GM21723 (cell line): ENCODE measurements at regions not wholly inside any gene's neighbourhood (a gene's known extent, or its start where the extent isn't known, plus 50 kb on each side); places are given as distances from the start of the nearest gene placed in this dataset.
A peak's percentile ranks its signal among the peaks of the same experiment; 100 is the strongest.
"Not testable (repeated sequence)": the region's sequence is repeated elsewhere in the genome, so short reads cannot be mapped to it uniquely, and the experiment has no call there.

Experiments used
- ATAC-seq: cut with Tn5 transposase; IDR thresholded peaks from one replicate; pipeline ENCODE4 v1.9.1; 2021; ENCODE audit warnings: mild to moderate bottlenecking, moderate library complexity; ENCODE audit not compliant: unreplicated experiment

GRCh38 chr1:221023482-221023881, 144.2 kb downstream of the HLX start:
- no peak for ATAC-seq

GRCh38 chr1:221025501-221025900, 146.3 kb downstream of the HLX start:
- no peak for ATAC-seq

- ATAC-seq: no peak
Measured at GRCh38 chr1:221025956-221026355, 146.7 kb downstream of the HLX start.

GRCh38 chr1:221029981-221030649, 150.9 kb downstream of the HLX start:
- no peak for ATAC-seq

- no peak for ATAC-seq
Measured at GRCh38 chr1:221030990-221031389, 151.7 kb downstream of the HLX start.

DNA sequence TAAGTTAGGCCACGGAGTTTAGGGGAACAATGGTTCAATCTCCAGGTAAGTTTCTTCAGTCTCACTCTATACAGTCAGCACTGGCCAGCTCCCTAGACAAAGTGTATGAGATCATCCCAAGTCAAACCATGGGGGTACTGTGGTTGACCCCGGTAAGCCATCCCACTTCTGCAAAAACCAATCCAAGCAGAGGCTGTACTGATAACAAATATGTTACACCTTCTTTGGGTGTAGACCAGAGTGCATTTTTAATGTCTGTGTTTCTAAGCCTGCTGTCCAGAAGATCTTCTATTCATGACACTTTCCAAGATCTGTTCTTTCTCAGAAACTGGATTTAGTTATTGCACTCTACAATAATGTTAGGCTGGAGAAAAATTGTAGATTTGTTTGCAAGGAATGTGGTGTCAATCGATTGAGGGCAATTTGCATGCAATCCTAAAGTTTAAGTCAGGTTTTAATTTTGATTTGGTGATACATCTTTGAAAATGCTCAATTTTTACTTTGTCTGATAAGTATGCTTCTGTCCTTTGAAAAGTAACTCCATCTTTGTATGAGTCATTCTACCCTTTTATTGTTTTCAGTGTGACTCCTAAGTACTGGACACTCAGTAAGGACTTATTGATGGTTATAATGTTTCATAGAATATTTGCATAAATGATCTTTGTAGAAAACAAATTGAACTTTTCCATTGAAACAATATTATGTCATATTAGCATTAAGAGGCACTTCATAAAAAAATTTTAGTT, 152.4 kb downstream of the HLX start:
- no peak for ATAC-seq

- no peak for ATAC-seq
Measured at GRCh38 chr1:221032204-221032585, 153.0 kb downstream of the HLX start.

DNA sequence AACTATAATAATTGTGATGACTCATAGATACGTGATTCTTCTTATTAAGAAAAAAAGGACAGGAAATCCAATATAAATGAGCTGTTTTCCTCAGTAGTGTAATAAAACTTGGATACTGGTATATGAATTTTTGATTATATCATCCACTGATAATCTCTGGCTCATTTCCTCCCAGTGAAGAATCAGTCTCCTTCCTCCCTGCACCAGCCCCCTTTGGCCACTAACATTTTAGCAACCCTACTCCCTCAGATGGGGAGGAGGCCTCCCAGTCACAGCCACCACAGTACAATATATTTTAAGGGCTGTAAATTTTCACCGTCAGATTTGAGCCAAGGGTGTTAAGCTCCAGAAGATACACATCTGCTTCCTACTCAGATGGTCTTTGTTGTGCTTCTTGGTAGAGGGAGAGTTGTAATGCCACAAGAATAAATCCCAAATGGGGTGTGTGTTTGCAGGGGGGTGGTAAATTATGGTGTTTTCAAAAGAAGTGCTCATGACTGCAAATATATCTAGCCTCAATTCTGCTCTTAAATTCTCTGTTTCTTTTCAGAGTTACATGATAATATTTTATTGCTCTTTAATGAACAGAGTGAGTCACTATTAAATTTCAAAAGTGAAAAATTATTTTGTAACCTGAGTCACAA, 153.5 kb downstream of the HLX start:
- no peak for ATAC-seq

- ATAC-seq: no peak
Measured at GRCh38 chr1:221035662-221036153, 156.5 kb downstream of the HLX start.

DNA sequence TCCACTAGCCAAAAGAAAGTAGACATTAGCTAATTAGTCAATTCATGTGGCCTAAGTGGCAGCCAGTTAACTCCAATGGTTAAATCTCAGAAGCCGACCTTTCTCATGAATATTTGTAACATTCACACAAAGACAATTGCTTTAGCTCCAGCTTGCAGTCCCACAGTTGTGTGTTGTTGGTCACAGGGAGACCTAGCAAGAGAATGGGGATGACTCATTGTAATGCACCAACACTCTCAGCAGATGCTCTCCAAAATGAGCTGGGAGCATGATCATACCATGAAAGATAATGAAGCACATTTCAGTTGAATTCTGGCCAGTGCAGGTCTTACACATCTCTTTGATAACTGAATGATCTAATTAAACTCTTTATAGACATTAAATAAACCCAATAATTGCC, 160.4 kb downstream of the HLX start:
- no peak for ATAC-seq

GRCh38 chr1:221040101-221040500, 160.9 kb downstream of the HLX start:
- no peak for ATAC-seq

DNA sequence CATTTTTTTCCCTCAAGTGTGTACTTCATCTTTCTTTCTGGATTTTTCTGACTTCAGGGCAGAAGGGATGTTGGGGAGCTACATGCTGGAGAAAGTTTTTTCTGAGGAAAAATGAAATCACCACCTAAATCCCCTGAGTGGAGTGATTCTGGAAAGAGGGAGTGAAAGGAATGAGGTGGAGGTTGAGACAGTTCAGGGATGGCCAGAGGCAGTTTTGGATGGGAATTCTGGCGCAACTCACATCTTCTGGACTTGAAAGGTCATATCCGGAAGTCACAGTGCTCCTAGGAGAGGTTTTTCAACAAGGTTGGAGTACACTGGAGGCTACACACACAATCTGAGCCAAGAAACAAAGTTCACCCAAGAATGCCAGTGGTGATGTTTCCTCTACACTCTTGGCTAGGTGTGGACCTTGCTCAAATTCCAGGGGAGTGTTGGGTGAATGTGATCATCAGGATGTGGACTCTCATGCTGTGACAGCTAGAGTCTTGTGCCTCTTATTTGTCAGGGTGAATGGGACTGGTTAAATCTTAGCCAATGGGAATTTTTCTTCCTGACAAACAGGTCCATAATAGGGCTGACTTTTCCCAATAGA, 161.5 kb downstream of the HLX start:
- no peak for ATAC-seq

GRCh38 chr1:221044538-221044937, 165.3 kb downstream of the HLX start:
- ATAC-seq: no peak

DNA sequence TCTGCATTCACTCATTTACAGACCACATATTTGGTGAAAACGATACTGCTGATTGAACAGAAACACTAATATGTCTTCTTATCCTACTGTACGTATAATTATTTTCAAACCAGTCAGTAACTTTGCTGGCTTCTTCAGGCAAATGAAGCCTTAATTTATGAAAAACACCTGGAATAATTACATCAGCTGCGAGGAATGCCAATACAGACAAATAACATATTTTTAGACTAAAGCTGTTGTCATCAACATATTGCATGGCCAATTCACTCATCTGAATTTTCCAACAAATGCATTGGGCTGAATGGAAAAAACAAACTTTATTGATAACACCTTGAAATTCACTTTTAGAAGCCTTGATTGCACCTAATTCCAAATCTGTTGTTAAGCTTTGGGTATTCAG, 165.9 kb downstream of the HLX start:
- ATAC-seq: no peak

DNA sequence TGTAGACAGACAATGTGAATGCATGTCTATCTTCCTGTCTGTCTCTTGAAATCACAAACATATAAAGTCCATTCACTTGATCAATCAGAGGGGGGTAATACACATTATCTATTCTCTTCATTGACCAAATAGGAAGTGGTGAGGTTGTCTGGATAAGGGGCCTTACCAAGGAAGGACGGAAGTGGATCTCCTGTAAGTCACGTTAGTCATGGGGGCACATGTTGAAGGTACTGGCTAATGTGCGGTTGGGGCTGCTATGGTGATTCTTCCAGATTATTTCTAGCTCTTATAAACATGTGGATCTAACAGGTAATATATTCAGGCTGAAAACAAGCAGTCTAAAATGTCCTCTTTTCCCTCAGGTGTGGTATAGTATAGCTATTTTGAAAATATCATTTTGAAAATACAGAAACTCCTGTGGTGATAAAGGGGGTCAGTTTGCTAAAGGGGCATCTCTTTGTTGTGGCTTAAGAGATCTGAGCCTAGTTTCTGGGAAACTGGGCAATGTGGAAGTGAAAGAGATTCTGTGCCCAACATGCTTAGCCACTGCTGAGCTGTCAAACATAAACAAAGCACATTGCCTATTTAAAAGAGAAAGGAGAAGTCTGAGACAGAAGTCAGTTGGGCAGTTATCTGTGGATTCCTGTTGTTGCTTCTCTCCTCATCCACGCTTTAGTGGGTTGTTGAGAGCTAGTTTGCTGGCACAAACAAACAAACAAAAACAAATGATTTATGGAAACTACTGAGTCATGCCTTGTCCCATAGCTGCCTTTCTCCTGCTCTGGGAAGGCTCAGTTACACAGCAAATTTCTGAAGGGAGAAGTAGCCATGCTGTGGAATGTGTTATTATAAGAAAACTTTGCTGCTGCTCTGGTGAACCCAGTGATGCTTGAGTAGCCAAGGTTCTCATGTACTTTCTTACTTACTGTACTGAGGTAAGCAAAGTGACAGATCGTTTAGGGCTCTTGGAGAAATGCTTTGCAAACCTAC, 166.9 kb downstream of the HLX start:
- peak; percentile 95 for ATAC-seq

GRCh38 chr1:221051391-221051790, 172.1 kb downstream of the HLX start:
- ATAC-seq: not testable (repeated sequence)

DNA sequence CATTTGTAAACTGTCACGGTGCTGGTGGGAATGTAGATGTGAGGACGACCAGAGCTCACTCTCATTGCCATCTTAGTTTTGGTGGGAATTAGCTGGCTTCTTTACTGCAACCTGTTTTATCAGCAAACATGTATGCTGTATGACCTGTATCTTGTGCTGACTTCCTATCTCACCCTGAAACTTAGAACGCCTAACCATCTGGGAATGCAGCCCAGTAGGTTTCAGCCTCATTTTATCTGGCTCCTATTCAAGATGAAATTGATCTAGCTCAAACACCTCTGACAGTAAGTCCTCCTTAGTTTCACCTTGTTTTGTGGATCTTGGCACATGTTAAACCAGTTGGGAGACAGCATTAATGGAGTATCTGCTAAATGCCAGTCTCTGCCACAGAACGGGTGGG, 174.6 kb downstream of the HLX start:
- ATAC-seq: no peak

DNA sequence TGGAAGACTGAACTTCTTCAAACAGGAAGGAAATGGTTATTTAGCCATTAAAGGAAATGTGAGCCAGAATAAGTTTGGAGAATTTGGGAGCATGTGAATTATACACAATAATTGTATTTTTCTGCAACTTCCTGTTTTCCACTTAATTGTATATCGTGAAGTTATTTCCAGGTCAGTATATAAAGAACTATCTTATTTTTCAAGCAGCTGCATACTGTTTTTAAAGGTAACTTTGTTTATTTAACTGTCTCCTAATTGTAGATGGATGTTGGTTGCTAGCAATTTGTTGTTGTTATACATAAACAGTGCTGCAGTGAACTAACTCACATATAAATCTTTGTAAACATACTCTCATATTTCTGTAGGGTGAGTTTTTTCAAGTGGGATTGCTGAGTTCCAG, 180.3 kb downstream of the HLX start:
- no peak for ATAC-seq

DNA sequence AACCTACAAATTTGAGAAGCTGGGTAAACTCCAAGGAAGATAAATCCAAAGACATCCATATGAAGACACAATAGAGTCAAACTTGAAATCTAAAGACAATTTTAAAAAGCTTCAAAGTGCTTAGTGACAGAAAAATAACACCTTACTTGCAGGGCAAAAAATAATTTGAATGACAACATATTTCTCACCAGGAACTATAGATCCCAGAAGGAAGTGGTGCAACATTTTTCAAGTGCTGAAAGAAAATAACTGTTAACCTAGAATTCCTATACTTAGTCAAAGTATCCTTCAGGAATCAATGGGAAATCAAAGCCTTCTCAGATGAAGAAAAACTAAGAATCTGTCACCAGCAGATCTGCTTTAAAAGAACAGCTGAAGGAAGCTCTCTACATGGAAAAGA, 184.4 kb downstream of the HLX start:
- no peak for ATAC-seq

DNA sequence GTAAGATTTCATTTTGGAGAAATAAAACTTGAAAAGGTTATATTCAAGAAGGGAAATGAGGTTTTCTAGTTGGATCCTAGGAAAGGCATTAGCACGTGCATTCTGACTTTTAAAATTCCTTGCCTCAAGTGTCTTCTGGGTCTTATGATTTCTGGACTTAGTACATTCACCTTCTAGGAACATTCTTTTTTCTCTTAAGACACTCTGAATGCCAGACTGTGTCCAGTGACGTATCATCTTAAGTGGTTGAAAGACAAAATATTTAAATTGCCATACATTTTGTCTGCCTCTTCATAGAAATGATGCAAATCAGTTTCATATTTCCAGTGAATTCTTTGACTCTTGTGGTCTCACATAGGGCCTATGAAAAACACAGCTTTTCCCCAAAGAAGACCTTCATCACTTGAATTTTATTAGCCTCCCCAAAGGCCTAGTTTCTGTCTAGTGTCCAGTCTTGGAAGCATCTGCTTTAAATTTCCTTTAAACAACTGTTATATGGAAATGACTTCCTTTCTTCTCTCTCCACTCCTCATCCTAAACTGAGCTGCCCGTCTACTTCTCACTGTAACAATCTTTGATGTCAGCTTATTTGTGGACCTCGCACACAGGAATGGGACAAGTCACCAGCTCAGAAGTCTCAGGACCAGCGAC, 187.2 kb downstream of the HLX start:
- no peak for ATAC-seq
